Smooth muscle cell (in vitro differentiated cells): ENCODE measurements at regions not wholly inside any gene's neighbourhood (a gene's known extent, or its start where the extent isn't known, plus 50 kb on each side); places are given as distances from the start of the nearest gene placed in this dataset.

Experiments
- DNase-seq: peaks from one replicate; lab custom pipeline; 2025; ENCODE audit not compliant: unreplicated experiment; lab: John Stamatoyannopoulos, UW
- H2AFZ ChIP-seq: fragments of 200-600 bp; sonication (generic); 2 replicates; pipeline ENCODE4 v1.6.0; 2016; ENCODE audit warnings: antibody characterized with exemption, low read depth, mild to moderate bottlenecking
- H3F3A ChIP-seq: fragments of 200-600 bp; sonication (generic); 2 replicates; pipeline ENCODE4 v1.6.0; 2017; ENCODE audit warnings: antibody characterized with exemption, low read depth
- H3K27ac ChIP-seq: fragments of 200-600 bp; sonication (generic); 2 replicates; pipeline ENCODE4 v1.5.1; 2016; ENCODE audit warnings: low read depth, mild to moderate bottlenecking
- H3K27me3 ChIP-seq: fragments of 200-600 bp; sonication (generic); 2 replicates; pipeline ENCODE4 v1.6.1; 2016; ENCODE audit warnings: low read depth, mild to moderate bottlenecking
- H3K36me3 ChIP-seq: fragments of 200-600 bp; sonication (generic); 2 replicates; pipeline ENCODE4 v1.5.1; 2016; ENCODE audit warnings: low read depth
- H3K4me1 ChIP-seq: fragments of 200-600 bp; sonication (generic); 2 replicates; pipeline ENCODE4 v1.5.1; 2016; ENCODE audit warnings: low read depth
- H3K4me2 ChIP-seq: fragments of 200-600 bp; sonication (generic); 2 replicates; pipeline ENCODE4 v1.6.0; 2016; ENCODE audit warnings: mild to moderate bottlenecking
- H3K4me3 ChIP-seq: fragments of 200-600 bp; sonication (generic); 2 replicates; pipeline ENCODE4 v1.5.1; 2016; ENCODE audit warnings: mild to moderate bottlenecking
- H3K79me2 ChIP-seq: fragments of 200-600 bp; sonication (generic); 2 replicates; pipeline ENCODE4 v1.6.0; 2016; ENCODE audit warnings: low read depth, mild to moderate bottlenecking
- H3K9ac ChIP-seq: fragments of 200-600 bp; sonication (generic); 2 replicates; pipeline ENCODE4 v1.6.0; 2016; ENCODE audit warnings: low read depth
- H3K9me3 ChIP-seq: fragments of 200-600 bp; sonication (generic); replicated peaks from 2 replicates; pipeline ENCODE4 v1.5.1; 2016; ENCODE audit warnings: low read depth
- H4K20me1 ChIP-seq: fragments of 200-600 bp; sonication (generic); 2 replicates; pipeline ENCODE4 v1.6.0; 2016; ENCODE audit warnings: low read depth
- WGBS: methylation state at CpG from one replicate; pipeline ENCODE4 v1.1.7; 2016; ENCODE audit warnings: low lambda C conversion rate; 5-methylcytosine and 5-hydroxymethylcytosine counted together
- TF ChIP-seq, protein P1 (sequence below): fragments of 200-600 bp; sonication (generic); IDR thresholded peaks from 2 replicates; pipeline ENCODE4 v1.5.1; 2017; ENCODE audit warnings: borderline replicate concordance, mild to moderate bottlenecking, antibody characterized with exemption; ENCODE audit not compliant: insufficient read depth, poor library complexity, severe bottlenecking

DNA sequence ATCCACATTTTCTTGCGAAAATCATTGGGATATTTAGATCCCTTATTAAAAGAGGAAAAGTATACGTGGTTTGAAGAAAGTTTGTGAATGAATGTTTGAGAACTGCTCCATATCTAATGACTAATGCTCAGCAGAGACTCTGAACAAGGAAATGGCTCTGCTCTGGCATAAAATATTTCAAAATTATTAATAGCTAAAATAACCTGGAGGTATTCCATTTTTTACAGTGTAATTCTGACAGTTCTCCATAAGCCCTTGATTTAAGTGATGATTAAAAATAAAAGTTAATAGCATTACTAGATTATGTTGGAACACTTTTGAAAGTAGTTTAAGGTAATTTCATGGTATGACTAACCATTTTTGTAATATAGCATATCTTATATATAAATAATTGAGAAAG, 1276.9 kb upstream of the TENM3 start:
- Histone ChIP-seq H2AFZ (no peak overlapping the region), H3K9ac (no peak overlapping the region), H3K27ac (no peak overlapping the region), H3K27me3 (peaks cover 8% of the 10 kb centered on the region), H4K20me1 (no peaks in the 10 kb centered on the region), H3K9me3 (no peaks in the 10 kb centered on the region), H3K4me1 (peaks cover 1% of the 10 kb centered on the region), H3F3A (no peaks in the 10 kb centered on the region), H3K36me3 (no peaks in the 10 kb centered on the region), H3K4me3 (no peak overlapping the region), H3K4me2 (no peak overlapping the region), H3K79me2 (no peaks in the 10 kb centered on the region)
- WGBS: 85% methylated on average over 2 of the region's 2 CpGs
- TF ChIP-seq, protein P1, sequence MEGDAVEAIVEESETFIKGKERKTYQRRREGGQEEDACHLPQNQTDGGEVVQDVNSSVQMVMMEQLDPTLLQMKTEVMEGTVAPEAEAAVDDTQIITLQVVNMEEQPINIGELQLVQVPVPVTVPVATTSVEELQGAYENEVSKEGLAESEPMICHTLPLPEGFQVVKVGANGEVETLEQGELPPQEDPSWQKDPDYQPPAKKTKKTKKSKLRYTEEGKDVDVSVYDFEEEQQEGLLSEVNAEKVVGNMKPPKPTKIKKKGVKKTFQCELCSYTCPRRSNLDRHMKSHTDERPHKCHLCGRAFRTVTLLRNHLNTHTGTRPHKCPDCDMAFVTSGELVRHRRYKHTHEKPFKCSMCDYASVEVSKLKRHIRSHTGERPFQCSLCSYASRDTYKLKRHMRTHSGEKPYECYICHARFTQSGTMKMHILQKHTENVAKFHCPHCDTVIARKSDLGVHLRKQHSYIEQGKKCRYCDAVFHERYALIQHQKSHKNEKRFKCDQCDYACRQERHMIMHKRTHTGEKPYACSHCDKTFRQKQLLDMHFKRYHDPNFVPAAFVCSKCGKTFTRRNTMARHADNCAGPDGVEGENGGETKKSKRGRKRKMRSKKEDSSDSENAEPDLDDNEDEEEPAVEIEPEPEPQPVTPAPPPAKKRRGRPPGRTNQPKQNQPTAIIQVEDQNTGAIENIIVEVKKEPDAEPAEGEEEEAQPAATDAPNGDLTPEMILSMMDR: no peak
- no peak for DNase-seq

DNA sequence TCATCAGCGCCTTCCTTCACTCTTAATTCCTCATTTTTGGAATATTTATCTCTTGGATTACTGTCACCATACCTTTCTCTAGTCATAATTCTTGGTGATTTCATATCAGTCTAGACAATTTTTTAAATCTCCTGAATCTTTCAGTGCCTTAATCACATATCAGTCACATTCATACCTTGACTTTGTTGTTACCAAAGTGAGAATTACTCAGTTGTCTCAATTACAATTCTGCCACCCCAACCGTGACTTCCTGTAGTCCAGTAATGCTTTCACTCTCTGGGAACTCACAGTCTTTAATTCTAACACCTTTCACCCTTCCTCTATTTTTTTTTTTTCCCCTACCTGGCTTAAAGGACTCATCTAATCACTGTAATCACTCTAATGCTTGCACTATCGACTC, 1275.3 kb upstream of the TENM3 start:
- Histone ChIP-seq H4K20me1 (no peaks in the 10 kb centered on the region), H3F3A (no peaks in the 10 kb centered on the region), H3K4me1 (no peaks in the 10 kb centered on the region), H3K79me2 (no peaks in the 10 kb centered on the region), H3K27me3 (peaks cover 8% of the 10 kb centered on the region), H3K36me3 (no peaks in the 10 kb centered on the region), H3K4me3 (no peak overlapping the region), H3K9me3 (no peaks in the 10 kb centered on the region), H3K9ac (no peak overlapping the region), H2AFZ (no peak overlapping the region), H3K27ac (no peak overlapping the region), H3K4me2 (no peak overlapping the region)
- DNase-seq: no peak
- 86% methylated on average over 3 of the region's 3 CpGs for WGBS
- TF ChIP-seq, protein P1: no peak

DNA sequence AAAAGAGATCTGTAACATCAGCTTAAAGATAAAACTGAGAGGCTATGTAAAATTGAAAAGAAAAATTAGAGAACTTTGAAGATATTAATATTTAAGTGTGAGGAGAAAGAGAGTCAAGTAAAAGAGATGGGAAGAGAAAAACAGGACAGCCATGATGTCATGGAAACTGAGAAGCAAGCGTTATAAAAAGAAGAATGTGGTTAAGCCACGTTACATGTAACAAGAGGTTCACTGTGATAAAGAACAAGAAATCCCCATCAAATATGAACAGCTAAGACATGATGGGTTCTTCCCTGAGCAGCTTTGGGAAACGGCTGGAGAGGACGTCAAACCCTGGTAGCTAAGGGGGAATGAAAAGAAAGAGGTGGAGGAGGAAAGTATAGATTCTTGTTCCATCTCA, 1269.3 kb upstream of the TENM3 start:
- no peak for DNase-seq
- H2AFZ ChIP-seq: no peak overlapping the region
- no peak overlapping the region for H3K27ac ChIP-seq
- no peaks in the 10 kb centered on the region for H3F3A ChIP-seq
- H3K27me3 ChIP-seq: no peaks in the 10 kb centered on the region
- no peaks in the 10 kb centered on the region for H4K20me1 ChIP-seq
- H3K9me3 ChIP-seq: no peaks in the 10 kb centered on the region
- no peak overlapping the region for H3K4me2 ChIP-seq
- H3K36me3 ChIP-seq: no peaks in the 10 kb centered on the region
- no peaks in the 10 kb centered on the region for H3K4me1 ChIP-seq
- TF ChIP-seq, protein P1: no peak
- no peak overlapping the region for H3K4me3 ChIP-seq
- no peaks in the 10 kb centered on the region for H3K79me2 ChIP-seq
- 88% methylated on average over 4 of the region's 4 CpGs for WGBS
- H3K9ac ChIP-seq: no peak overlapping the region

DNA sequence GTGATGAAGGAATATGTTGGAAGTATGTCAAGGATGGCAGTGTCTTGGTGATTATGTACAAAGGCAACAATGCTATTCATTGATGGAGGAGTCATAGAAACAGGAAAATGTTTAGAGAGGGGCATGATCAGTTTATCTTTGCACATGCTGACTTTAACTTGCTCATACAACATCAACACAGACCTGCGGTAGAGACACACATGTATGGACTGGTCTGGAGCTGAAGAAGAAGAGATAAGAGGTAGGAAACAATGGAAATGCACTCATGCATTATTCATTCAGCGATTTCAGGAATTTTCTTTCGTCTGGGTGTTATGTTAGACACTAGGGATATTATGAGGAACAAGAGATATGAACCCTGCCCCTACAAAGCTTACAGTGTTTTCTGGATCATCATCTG, 1252.3 kb upstream of the TENM3 start:
- Histone ChIP-seq H3K4me2 (no peak overlapping the region), H3K79me2 (no peaks in the 10 kb centered on the region), H3K9ac (no peak overlapping the region), H3K27me3 (no peaks in the 10 kb centered on the region), H3K4me1 (peaks cover 3% of the 10 kb centered on the region), H4K20me1 (no peaks in the 10 kb centered on the region), H3K9me3 (no peaks in the 10 kb centered on the region), H2AFZ (no peak overlapping the region), H3K27ac (no peak overlapping the region), H3K4me3 (no peak overlapping the region), H3F3A (no peaks in the 10 kb centered on the region), H3K36me3 (no peaks in the 10 kb centered on the region)
- WGBS: 87% methylated on average over 3 of the region's 3 CpGs
- no peak for DNase-seq
- TF ChIP-seq, protein P1: no peak
